Neural cell (in vitro differentiated cells): ENCODE measurements at regions not wholly inside any gene's neighbourhood (a gene's known extent, or its start where the extent isn't known, plus 50 kb on each side); places are given as distances from the start of the nearest gene placed in this dataset.

Source experiments
- EZH2 ChIP-seq: fragments of 200-600, 300-800 bp; shearing (Covaris generic), sonication (generic); IDR thresholded peaks from 2 replicates; pipeline ENCODE4 v1.6.1; 2014; ENCODE audit warnings: antibody characterized with exemption, low read length, borderline replicate concordance, mild to moderate bottlenecking; ENCODE audit not compliant: insufficient read depth, poor library complexity, severe bottlenecking
- RAD21 ChIP-seq: fragments of 450-650 bp; conservative IDR thresholded peaks from 2 replicates; pipeline ENCODE4 v1.6.1; 2014; ENCODE audit warnings: antibody characterized with exemption, mild to moderate bottlenecking, moderate library complexity
- SMC3 ChIP-seq: fragments of 450-650 bp; conservative IDR thresholded peaks from 2 replicates; pipeline ENCODE4 v1.6.1; 2014; ENCODE audit warnings: antibody characterized with exemption, mild to moderate bottlenecking, moderate library complexity; ENCODE audit not compliant: poor library complexity
- TF ChIP-seq, protein P1 (sequence below): fragments of 450-650 bp; IDR thresholded peaks from 2 replicates; pipeline ENCODE4 v1.5.1; 2014; ENCODE audit warnings: antibody characterized with exemption, mild to moderate bottlenecking, moderate library complexity; ENCODE audit not compliant: poor library complexity, severe bottlenecking
- TF ChIP-seq, protein P2 (sequence below): IDR thresholded peaks from 2 replicates; pipeline ENCODE4 v1.6.1; 2012; ENCODE audit warnings: borderline replicate concordance

DNA sequence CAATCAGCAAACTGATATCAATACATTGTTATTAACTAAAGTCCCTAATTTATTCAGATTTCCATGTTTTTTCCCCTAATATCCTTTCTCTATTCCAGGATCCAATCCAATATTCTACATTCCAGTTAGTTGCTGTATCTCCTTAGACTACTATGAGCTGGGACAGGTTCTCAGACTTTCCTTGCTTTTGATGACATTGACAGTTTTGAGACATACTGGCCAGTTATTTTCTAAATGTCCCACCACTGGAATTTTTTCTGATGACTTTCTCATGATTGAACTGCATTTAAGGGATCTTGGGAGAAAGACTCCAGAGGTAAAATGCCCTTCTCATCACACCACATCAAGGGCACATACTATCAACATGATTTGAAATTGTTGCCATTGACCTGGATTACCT is 177.1 kb upstream of the MAF start:
- TF ChIP-seq, protein P1, sequence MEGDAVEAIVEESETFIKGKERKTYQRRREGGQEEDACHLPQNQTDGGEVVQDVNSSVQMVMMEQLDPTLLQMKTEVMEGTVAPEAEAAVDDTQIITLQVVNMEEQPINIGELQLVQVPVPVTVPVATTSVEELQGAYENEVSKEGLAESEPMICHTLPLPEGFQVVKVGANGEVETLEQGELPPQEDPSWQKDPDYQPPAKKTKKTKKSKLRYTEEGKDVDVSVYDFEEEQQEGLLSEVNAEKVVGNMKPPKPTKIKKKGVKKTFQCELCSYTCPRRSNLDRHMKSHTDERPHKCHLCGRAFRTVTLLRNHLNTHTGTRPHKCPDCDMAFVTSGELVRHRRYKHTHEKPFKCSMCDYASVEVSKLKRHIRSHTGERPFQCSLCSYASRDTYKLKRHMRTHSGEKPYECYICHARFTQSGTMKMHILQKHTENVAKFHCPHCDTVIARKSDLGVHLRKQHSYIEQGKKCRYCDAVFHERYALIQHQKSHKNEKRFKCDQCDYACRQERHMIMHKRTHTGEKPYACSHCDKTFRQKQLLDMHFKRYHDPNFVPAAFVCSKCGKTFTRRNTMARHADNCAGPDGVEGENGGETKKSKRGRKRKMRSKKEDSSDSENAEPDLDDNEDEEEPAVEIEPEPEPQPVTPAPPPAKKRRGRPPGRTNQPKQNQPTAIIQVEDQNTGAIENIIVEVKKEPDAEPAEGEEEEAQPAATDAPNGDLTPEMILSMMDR: no peak
- TF ChIP-seq EZH2 (no peak), RAD21 (no peak), SMC3 (no peak)
- TF ChIP-seq, protein P2, sequence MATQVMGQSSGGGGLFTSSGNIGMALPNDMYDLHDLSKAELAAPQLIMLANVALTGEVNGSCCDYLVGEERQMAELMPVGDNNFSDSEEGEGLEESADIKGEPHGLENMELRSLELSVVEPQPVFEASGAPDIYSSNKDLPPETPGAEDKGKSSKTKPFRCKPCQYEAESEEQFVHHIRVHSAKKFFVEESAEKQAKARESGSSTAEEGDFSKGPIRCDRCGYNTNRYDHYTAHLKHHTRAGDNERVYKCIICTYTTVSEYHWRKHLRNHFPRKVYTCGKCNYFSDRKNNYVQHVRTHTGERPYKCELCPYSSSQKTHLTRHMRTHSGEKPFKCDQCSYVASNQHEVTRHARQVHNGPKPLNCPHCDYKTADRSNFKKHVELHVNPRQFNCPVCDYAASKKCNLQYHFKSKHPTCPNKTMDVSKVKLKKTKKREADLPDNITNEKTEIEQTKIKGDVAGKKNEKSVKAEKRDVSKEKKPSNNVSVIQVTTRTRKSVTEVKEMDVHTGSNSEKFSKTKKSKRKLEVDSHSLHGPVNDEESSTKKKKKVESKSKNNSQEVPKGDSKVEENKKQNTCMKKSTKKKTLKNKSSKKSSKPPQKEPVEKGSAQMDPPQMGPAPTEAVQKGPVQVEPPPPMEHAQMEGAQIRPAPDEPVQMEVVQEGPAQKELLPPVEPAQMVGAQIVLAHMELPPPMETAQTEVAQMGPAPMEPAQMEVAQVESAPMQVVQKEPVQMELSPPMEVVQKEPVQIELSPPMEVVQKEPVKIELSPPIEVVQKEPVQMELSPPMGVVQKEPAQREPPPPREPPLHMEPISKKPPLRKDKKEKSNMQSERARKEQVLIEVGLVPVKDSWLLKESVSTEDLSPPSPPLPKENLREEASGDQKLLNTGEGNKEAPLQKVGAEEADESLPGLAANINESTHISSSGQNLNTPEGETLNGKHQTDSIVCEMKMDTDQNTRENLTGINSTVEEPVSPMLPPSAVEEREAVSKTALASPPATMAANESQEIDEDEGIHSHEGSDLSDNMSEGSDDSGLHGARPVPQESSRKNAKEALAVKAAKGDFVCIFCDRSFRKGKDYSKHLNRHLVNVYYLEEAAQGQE: no peak
